ENCODE measurements at regions not wholly inside any gene's neighbourhood (a gene's known extent, or its start where the extent isn't known, plus 50 kb on each side); places are given as distances from the start of the nearest gene placed in this dataset.
"Not testable (repeated sequence)": the region's sequence is repeated elsewhere in the genome, so short reads cannot be mapped to it uniquely, and the experiment has no call there.

DNA sequence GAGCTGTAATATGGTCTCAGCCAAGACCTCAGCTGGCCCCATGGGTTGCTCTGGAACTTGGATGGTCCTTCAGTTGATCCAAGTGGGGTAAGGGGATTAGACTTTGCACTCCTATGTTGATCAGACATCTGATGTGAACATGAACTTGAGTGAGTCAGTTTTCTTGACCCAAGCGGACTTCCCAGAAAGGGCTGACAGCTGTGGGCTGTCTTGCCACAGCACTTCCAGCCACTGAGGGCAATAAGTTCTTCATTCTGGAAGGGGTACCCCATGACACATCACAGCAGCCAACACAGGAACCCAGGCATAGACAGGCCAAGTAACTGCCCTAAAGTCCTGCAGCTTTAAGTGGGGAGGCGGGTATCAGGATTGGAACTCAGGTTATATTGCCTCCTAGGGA is 93.9 kb upstream of the USP24 start:
- H3K27ac Mint-ChIP-seq = no peak overlapping the region
- H3K4me3 Mint-ChIP-seq = no peak overlapping the region
- H3K9me3 Mint-ChIP-seq = no peaks in the 10 kb centered on the region
- no peaks in the 10 kb centered on the region for H3K36me3 Mint-ChIP-seq (ENCODE audit: low read depth)
- no peak for DNase-seq (ENCODE audit: low spot score)
- peaks cover 11% of the 10 kb centered on the region for H3K27me3 Mint-ChIP-seq (ENCODE audit: low read depth)
- H3K4me1 Mint-ChIP-seq (ENCODE audit: low read depth) = no peaks in the 10 kb centered on the region

DNA sequence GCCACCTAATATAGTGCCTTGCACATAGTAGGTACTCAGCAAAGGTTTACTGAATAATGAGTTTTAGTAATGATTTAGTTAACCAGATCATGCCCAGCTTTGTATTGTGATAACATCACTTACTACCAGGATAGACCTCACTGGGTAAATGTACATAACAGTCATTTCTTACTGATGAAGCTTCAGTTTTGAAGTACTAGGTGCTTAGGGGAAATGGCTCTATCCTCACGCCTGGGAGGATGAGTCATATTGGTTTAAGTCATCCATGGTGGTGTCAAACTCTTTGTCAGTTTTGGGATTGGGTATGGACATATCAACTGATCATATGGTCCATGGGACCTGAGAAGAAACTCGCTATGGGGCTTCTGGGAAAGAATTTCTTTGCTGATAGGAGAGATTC is 90.6 kb upstream of the USP24 start:
- Mint-ChIP-seq H3K9me3 (no peaks in the 10 kb centered on the region), H3K4me1 (ENCODE audit: low read depth) (no peaks in the 10 kb centered on the region), H3K27ac (no peak overlapping the region), H3K4me3 (no peak overlapping the region), H3K36me3 (ENCODE audit: low read depth) (no peaks in the 10 kb centered on the region), H3K27me3 (ENCODE audit: low read depth) (peaks cover 14% of the 10 kb centered on the region)
- DNase-seq (ENCODE audit: low spot score) = no peak

DNA sequence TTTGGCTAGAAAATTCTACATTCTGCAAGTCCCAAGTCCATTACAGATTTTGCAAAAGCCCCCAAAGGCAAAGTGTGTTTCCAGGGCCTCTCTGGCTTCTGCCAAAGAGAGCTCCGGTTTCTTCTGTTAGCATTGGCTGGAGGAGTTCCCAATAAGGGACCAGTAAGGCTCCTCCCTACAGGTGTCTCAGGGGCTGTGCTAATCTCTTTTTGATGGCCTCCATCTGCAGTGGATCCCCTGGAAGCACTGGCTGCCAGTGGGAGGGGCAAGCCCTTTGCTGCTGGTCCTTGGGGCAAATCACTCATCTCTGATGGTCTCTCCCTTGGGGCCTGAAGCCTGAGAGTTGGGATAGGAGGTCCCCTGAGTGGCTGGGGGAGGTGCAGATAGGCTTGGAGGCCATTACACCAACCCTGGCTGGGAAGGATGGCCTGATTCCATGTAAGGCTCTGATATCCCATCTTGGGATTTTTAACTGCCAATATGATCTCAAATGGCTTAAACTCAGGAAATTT is 89.1 kb upstream of the USP24 start:
- DNase-seq (ENCODE audit: low spot score) = no peak
- Mint-ChIP-seq H3K27ac (no peak overlapping the region), H3K4me1 (ENCODE audit: low read depth) (no peaks in the 10 kb centered on the region), H3K4me3 (no peak overlapping the region), H3K9me3 (no peaks in the 10 kb centered on the region), H3K27me3 (ENCODE audit: low read depth) (peaks cover 14% of the 10 kb centered on the region), H3K36me3 (ENCODE audit: low read depth) (no peaks in the 10 kb centered on the region)

DNA sequence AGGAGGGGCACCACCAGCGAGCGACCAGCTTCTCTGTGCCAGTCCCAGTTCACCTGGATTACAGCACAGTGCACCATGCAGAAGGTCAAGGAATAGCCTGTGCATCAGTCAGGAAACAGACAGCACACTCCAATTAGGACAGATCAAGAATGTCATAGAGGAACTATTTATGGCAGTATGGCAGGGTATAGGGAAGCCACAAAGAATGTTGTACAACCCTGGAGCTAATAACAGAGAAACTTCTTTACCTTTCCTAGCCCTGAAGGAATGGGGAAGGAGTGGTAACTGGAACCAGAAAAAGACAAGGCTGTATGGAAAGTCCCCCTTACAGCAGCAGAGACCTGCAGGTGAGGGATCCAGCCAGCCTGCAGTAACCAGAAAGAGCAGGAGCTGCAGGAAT is 87.8 kb upstream of the USP24 start:
- no peak overlapping the region for H3K27ac Mint-ChIP-seq
- no peaks in the 10 kb centered on the region for H3K9me3 Mint-ChIP-seq
- no peaks in the 10 kb centered on the region for H3K36me3 Mint-ChIP-seq (ENCODE audit: low read depth)
- no peaks in the 10 kb centered on the region for H3K4me1 Mint-ChIP-seq (ENCODE audit: low read depth)
- peaks cover 10% of the 10 kb centered on the region for H3K27me3 Mint-ChIP-seq (ENCODE audit: low read depth)
- H3K4me3 Mint-ChIP-seq = no peak overlapping the region
- no peak for DNase-seq (ENCODE audit: low spot score)

DNA sequence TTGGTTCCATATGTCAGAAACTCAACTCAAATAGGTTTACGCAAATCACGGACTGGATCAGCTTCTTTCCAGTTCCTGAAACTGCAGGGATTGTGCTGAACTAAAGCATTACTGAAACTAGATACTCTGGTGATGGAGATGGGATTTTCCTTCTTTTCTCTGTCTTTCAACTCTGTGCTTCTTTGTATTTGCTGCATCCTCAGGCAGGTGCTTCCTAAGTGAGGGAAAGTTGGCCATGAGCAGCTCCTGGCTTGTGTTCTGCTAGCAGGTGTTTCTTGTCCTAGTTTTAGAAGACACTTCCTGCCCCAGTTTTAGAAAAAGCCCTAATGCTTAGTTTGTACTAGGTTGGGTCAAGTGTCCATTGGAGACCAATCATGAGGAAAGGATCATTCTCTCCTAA is 86.7 kb upstream of the USP24 start:
- no peaks in the 10 kb centered on the region for H3K9me3 Mint-ChIP-seq
- no peak for DNase-seq (ENCODE audit: low spot score)
- H3K27ac Mint-ChIP-seq = no peak overlapping the region
- no peak overlapping the region for H3K4me3 Mint-ChIP-seq
- peaks cover 10% of the 10 kb centered on the region for H3K27me3 Mint-ChIP-seq (ENCODE audit: low read depth)
- H3K36me3 Mint-ChIP-seq (ENCODE audit: low read depth) = no peaks in the 10 kb centered on the region
- no peaks in the 10 kb centered on the region for H3K4me1 Mint-ChIP-seq (ENCODE audit: low read depth)

DNA sequence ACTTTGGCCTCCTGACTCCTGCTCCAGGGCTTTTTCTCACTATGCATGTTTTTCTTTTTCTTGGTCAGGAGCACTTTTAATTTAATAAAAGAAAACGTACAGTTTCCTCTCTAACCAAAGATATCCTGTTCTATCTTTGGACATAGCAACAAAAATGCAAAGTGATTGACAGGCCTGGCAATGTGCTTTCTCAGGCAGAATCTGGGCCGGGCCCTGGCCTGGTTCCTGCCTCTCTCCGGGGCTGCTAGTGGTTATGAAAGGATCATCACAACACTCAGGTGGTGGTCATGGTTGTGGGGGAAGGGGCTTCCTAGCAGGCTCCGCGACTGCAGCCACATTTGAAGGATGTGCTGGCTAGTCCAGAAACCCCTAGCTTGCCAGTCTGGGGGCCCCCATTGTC is 85.8 kb upstream of the USP24 start:
- H3K9me3 Mint-ChIP-seq = no peaks in the 10 kb centered on the region
- no peak overlapping the region for H3K4me3 Mint-ChIP-seq
- no peak overlapping the region for H3K27ac Mint-ChIP-seq
- peaks cover 9% of the 10 kb centered on the region for H3K27me3 Mint-ChIP-seq (ENCODE audit: low read depth)
- DNase-seq (ENCODE audit: low spot score) = no peak
- no peaks in the 10 kb centered on the region for H3K36me3 Mint-ChIP-seq (ENCODE audit: low read depth)
- no peaks in the 10 kb centered on the region for H3K4me1 Mint-ChIP-seq (ENCODE audit: low read depth)

DNA sequence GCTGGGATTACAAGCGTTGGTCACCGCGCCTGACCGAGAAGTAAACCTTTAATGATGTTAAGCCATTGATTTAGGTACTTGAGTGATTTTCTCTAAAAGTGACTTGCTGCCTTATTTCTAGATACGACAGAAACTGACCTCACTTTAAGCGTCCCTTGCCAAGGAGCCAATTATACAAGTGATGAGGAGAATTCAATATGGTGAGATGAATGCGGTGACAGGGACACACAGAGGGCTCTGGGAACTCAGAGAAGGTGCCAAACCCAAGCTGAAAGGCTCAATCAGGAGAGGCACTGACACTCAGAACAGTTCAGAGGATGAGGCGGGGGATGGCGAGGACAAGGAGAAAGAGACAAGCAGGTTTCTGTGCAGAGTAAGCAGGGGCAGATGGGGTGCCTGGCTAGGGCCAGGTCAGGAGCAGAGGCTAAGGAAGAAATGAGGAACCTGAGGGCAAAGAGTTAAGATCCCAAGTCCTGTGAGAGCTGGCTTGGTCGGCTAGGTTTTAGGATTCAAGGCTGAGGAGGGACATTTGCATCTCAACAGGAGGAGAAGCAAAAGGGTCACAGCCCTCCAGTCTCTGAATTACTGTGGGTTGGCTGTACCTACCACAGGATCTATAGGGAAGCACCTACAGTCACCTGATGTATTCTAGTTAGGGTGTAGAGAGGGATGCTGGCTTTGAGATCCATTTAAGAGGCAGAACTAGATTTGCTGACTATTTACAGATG is 83.2 kb upstream of the USP24 start:
- Mint-ChIP-seq H3K27me3 (ENCODE audit: low read depth) (peaks cover 7% of the 10 kb centered on the region), H3K36me3 (ENCODE audit: low read depth) (no peaks in the 10 kb centered on the region), H3K4me1 (ENCODE audit: low read depth) (no peaks in the 10 kb centered on the region), H3K9me3 (peaks cover 9% of the 10 kb centered on the region), H3K27ac (no peak overlapping the region), H3K4me3 (no peak overlapping the region)
- DNase-seq (ENCODE audit: low spot score) = no peak

DNA sequence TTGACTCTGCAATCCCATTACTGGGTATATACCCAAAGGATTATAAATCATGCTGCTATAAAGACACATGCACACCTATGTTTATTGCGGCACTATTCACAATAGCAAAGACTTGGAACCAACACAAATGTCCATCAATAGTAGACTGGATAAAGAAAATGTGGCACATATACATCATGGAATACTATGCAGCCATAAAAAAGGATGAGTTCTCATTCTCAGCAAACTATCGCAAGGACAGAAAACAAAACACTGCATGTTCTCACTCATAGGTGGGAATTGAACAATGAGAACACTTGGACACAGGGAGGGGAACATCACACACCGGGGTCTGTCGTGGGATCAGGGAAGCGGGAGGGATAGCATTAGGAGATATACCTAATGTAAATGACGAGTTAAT is 81.1 kb upstream of the USP24 start:
- H3K9me3 Mint-ChIP-seq; H3K27ac Mint-ChIP-seq; H3K4me3 Mint-ChIP-seq; H3K36me3 Mint-ChIP-seq (ENCODE audit: low read depth); H3K4me1 Mint-ChIP-seq (ENCODE audit: low read depth); H3K27me3 Mint-ChIP-seq (ENCODE audit: low read depth); DNase-seq (ENCODE audit: low spot score): not testable (repeated sequence)

DNA sequence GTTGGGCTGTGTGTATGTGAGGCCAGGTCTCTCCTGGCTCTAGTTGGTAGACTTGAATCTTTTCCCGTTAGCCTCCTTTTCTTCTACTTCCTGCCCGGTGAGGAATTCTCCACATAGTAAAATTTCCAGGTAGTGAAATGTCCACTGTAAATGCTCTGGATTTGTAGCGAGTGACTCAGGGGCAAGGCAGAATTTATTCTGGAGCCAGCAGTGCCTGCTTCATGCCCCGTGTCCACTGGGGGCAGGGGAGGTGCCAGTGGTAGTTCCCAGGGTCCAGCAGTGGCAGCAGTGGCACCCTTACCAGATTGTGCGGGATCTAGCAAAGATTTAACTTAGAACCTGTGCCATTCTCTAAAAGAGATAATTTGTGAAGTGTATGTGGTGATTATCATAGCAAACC is 74.5 kb upstream of the USP24 start:
- no peak overlapping the region for H3K27ac Mint-ChIP-seq
- H3K4me1 Mint-ChIP-seq (ENCODE audit: low read depth) = peaks cover 3% of the 10 kb centered on the region
- peaks cover 6% of the 10 kb centered on the region for H3K27me3 Mint-ChIP-seq (ENCODE audit: low read depth)
- no peak overlapping the region for H3K4me3 Mint-ChIP-seq
- H3K36me3 Mint-ChIP-seq (ENCODE audit: low read depth) = no peaks in the 10 kb centered on the region
- DNase-seq (ENCODE audit: low spot score) = no peak
- H3K9me3 Mint-ChIP-seq = peaks cover 1% of the 10 kb centered on the region

DNA sequence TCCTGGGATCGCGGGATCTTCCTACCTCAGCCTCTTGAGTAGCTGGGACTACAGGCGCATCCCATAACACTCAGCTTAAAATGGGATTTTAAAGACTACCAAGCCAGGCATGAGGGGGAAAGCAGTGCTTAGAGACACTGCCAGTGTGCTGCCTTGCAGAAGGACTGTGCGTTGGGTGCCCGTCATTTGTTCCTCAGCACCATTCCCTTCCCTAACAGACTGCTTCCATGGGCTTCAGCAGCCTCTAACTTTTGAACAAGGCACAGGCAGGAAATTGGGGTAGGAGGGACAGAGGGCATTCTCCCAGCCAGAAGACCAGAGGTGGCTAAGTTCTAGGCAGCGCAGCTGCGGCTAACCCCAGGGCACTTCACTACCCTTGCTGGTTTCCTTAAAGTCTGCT is 73.9 kb upstream of the USP24 start:
- Mint-ChIP-seq H3K36me3 (ENCODE audit: low read depth) (no peaks in the 10 kb centered on the region), H3K27ac (no peak overlapping the region), H3K4me1 (ENCODE audit: low read depth) (peaks cover 3% of the 10 kb centered on the region), H3K9me3 (no peaks in the 10 kb centered on the region), H3K4me3 (no peak overlapping the region), H3K27me3 (ENCODE audit: low read depth) (peaks cover 5% of the 10 kb centered on the region)
- no peak for DNase-seq (ENCODE audit: low spot score)

DNA sequence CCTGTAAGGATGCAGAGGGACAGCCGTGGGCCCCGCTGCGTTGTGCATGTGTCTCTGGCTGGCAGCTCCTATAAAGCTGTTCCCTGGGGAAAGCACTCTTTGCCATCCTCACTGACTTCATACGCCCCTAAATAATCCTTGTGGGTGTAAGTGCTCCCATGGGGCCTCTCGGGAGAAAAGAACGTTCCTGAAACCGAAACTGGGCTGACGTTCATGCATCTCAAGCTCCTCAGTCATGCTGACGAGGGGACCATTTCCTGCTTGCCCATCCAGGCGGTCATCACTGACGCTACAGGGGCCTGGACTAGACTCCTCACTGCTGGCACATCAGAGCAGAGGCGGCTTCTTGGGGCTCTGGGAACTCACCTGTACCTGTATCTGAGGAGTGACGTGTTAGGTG is 73.1 kb upstream of the USP24 start:
- H3K36me3 Mint-ChIP-seq (ENCODE audit: low read depth) = no peaks in the 10 kb centered on the region
- H3K4me1 Mint-ChIP-seq (ENCODE audit: low read depth) = peaks cover 3% of the 10 kb centered on the region
- H3K4me3 Mint-ChIP-seq = no peak overlapping the region
- H3K27ac Mint-ChIP-seq = no peak overlapping the region
- no peak for DNase-seq (ENCODE audit: low spot score)
- H3K27me3 Mint-ChIP-seq (ENCODE audit: low read depth) = no peaks in the 10 kb centered on the region
- no peaks in the 10 kb centered on the region for H3K9me3 Mint-ChIP-seq

DNA sequence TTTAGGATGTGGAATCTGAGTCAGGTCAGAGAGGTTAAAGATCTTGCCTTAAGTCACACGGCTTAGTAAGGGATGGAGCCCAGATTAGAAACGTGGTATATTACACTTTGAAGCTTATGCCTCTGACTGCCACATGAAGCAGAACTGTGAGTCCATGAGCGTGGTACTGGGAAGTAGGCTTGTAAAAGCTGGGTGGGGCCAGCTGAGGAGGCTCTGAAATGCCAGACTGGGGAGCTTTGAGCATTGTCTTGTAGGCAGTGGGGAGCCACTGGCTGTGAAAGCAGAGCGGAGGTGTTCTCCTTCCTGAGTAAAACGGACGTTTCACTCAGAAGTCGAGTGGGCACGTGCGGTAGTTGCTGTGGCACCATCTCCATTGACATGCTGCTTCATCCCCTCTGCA is 72.6 kb upstream of the USP24 start:
- H3K4me3 Mint-ChIP-seq = no peak overlapping the region
- DNase-seq (ENCODE audit: low spot score) = no peak
- no peaks in the 10 kb centered on the region for H3K27me3 Mint-ChIP-seq (ENCODE audit: low read depth)
- no peak overlapping the region for H3K27ac Mint-ChIP-seq
- H3K9me3 Mint-ChIP-seq = no peaks in the 10 kb centered on the region
- H3K4me1 Mint-ChIP-seq (ENCODE audit: low read depth) = peaks cover 3% of the 10 kb centered on the region
- no peaks in the 10 kb centered on the region for H3K36me3 Mint-ChIP-seq (ENCODE audit: low read depth)

DNA sequence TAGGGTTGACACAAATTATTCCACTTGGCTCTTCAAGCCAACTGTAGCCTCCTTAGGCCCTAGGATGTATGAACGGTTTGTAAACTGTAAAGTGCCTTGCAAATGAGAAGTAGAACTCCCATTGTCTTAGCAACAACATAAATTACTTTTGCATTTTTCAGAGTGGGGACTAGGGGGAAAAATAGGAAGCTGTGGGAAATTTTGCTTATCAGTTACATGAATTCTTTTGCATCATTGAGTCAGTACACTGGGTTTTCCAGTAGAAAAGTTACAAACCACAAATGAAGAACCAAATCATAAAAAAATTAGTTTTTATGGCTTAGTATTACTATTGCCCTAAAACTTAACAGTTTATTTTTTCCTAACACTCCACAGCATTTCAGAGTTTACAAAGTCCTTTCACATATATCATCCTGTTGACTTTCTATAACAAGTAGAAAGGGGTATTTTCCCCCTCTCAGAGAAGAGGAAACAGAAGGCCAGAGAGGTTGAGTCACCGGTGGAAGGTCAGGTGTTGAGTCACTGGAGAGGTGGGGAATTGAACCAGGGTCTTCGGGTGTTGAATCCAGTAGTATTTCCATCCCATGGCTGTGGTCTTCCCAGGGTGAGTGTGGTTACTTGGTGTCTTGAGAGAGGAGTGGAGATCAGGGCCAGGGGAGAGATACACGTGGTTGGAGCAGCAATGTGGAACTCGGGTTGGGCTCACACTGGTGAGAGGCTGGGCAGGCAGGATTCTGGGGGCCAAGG is 71.9 kb upstream of the USP24 start:
- Mint-ChIP-seq H3K27me3 (ENCODE audit: low read depth) (no peaks in the 10 kb centered on the region), H3K27ac (no peak overlapping the region), H3K4me3 (no peak overlapping the region), H3K9me3 (no peaks in the 10 kb centered on the region), H3K4me1 (ENCODE audit: low read depth) (peaks cover 3% of the 10 kb centered on the region), H3K36me3 (ENCODE audit: low read depth) (no peaks in the 10 kb centered on the region)
- DNase-seq (ENCODE audit: low spot score) = peak; percentile 18

DNA sequence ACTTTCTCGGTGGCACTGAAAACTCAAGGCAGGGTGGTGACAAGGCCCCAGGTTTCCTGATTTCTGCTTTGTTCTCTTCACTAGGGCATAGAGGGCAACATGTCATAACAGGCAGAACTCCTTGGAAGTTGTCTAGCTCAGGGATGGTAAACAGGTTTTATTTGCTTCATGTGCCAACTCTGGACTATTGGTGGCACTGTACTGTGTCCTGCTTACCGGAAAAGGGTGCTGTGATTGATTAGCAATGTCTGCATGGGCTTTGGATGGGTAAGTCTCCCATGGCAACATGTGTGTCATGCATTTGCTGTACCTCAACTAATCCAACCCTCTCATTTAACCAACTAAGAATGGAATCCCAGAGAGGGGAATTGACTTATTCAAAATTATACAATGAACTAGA is 70.7 kb upstream of the USP24 start:
- H3K4me1 Mint-ChIP-seq (ENCODE audit: low read depth) = peaks cover 3% of the 10 kb centered on the region
- H3K27ac Mint-ChIP-seq = no peak overlapping the region
- no peak overlapping the region for H3K4me3 Mint-ChIP-seq
- H3K27me3 Mint-ChIP-seq (ENCODE audit: low read depth) = no peaks in the 10 kb centered on the region
- no peaks in the 10 kb centered on the region for H3K9me3 Mint-ChIP-seq
- no peak for DNase-seq (ENCODE audit: low spot score)
- no peaks in the 10 kb centered on the region for H3K36me3 Mint-ChIP-seq (ENCODE audit: low read depth)
